Fibroblast of mammary gland (primary cell): ENCODE measurements at regions not wholly inside any gene's neighbourhood (a gene's known extent, or its start where the extent isn't known, plus 50 kb on each side); places are given as distances from the start of the nearest gene placed in this dataset.
A peak's percentile ranks its signal among the peaks of the same experiment; 100 is the strongest.
"Not testable (repeated sequence)": the region's sequence is repeated elsewhere in the genome, so short reads cannot be mapped to it uniquely, and the experiment has no call there.

Experiments
- DNase-seq: peaks from one replicate; pipeline ENCODE4 v3.0.0-alpha.2; 2010; ENCODE audit warnings: low read depth
- H3K4me3 ChIP-seq: 2 replicates; pipeline ENCODE4 v1.5.1; 2011; ENCODE audit warnings: low read depth, mild to moderate bottlenecking, low read length, moderate library complexity; ENCODE audit not compliant: control insufficient read depth
- CTCF ChIP-seq: conservative IDR thresholded peaks from 2 replicates; pipeline ENCODE4 v1.5.1; 2011; ENCODE audit warnings: low read depth, low read length, inconsistent platforms; ENCODE audit not compliant: control insufficient read depth, insufficient read depth

DNA sequence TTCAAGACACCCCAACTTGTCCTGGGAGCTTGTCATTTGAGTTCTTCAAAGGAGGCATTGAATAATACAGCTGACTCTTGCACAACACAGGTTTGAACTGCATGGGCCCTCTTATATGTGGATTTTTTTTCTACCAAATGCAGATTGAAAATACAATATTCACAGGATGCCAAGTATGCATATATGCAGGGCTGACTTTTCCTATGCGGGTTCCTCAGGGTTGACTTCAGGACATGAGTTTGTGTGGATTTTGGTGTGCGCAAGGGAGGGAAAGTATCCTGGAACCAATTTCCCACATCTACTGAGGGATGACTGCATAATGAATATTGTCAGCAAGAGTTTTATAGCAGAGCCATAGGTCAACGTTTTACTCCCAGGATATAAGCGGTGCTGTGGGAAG, 70.0 kb upstream of the RALY start:
- TF ChIP-seq CTCF, result no peak
- no peak overlapping the region for H3K4me3 ChIP-seq
- DNase-seq, result no peak

- H3K4me3 ChIP-seq, result no peak overlapping the region
- DNase-seq, result peak; percentile 79
- no peak for TF ChIP-seq CTCF
Observed at GRCh38 chr20:33925867-33926266, 67.8 kb upstream of the RALY start.

GRCh38 chr20:33926425-33926824, 67.3 kb upstream of the RALY start:
- no peak for DNase-seq
- TF ChIP-seq CTCF, result no peak
- no peak overlapping the region for H3K4me3 ChIP-seq

- DNase-seq, result no peak
- no peak overlapping the region for H3K4me3 ChIP-seq
- TF ChIP-seq CTCF, result no peak
Observed at GRCh38 chr20:33927724-33928123, 66.0 kb upstream of the RALY start.

DNA sequence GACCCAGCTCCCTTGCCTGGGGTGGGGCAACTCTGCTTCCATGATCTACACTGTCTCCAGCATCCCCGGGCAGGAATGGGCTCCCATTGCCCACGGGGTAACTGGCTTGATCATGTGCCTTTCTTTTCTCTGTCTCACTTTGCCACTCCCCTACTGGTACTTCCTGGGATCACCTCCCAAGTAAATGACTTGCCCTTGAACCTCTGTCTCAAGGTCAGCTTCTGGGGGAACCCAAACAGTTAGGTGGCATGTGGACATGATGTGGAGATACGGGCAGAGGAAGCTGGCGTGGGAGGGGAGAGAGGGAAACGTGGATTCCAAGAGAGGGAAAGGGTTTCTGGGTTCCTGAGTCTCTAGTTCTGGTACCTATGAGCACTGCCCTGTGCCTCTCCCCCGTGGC, 63.8 kb upstream of the RALY start:
- no peak for DNase-seq
- no peak overlapping the region for H3K4me3 ChIP-seq
- TF ChIP-seq CTCF, result no peak

DNA sequence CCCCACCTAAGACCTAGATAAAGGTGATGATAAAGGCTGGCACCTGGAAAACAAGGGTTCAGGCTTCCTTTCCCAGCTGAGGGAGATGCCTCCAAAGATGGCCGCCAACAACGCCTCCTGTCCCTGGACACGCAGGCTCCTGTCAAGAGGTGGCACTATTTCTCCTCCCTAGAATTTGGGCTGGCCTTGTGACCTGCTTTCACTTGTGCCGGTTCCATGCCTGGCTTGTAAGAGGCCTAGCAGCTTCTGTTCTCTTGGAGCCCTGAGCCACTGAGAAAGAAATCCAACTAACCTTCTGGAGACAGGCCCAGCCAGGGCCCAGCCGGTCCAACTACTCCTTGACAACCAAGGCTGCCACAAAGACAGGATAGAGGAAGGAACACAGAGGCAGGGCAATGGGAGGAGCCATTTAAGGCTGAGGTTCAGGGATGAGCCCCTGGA, 60.2 kb upstream of the RALY start:
- TF ChIP-seq CTCF, result peak; percentile 67
- DNase-seq, result peak; percentile 74
- no peak overlapping the region for H3K4me3 ChIP-seq

- DNase-seq, result no peak
- TF ChIP-seq CTCF, result no peak
- H3K4me3 ChIP-seq, result no peak overlapping the region
Observed at GRCh38 chr20:33936656-33937055, 57.1 kb upstream of the RALY start.

DNA sequence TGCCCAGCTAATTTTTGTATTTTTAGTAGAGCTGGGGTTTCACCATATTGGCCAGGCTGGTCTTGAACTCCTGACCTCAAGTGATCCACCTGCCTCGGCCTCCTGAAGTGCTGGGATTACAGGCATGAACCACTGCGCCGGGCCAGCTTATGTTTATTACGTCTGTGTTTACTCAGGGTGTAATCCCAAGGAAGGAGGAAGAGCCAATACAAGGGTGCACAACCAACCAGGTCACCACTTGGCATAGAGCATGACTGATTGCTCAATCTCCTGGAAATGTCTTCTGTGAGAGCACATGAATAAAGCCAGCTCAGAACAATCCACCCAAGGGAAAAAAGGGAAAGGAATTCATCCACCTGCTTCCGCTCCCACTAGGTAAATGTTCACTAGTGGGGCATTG, 54.7 kb upstream of the RALY start:
- H3K4me3 ChIP-seq, result not testable (repeated sequence)
- DNase-seq, result peak; percentile 65
